ENCODE measurements at regions not wholly inside any gene's neighbourhood (a gene's known extent, or its start where the extent isn't known, plus 50 kb on each side); places are given as distances from the start of the nearest gene placed in this dataset.

DNA sequence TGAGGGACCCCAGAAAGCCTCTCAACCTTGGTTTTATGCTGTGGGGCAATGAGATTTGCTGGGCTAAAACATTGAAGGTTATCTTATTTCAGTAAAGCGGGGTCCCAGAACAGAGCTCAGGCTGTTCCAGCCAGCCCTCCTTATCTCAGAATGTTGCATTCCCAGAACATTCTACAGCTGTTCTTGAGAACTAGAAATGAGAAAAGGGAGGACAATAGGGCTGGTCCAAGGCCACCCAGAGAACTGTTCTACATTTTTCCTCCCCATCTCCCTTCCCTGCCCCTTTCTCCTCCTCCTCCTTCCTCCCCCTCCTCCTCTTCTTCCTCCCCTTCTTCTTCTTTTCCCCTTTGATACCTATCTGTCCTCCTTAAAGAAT lies 70.4 kb upstream of the SLC7A11 start:
- H3K4me3 ChIP-seq (ENCODE audit: control insufficient read depth, low read depth, low read length) = no peak overlapping the region
- no peak for DNase-seq (ENCODE audit: low read depth)
- TF ChIP-seq, protein P1, sequence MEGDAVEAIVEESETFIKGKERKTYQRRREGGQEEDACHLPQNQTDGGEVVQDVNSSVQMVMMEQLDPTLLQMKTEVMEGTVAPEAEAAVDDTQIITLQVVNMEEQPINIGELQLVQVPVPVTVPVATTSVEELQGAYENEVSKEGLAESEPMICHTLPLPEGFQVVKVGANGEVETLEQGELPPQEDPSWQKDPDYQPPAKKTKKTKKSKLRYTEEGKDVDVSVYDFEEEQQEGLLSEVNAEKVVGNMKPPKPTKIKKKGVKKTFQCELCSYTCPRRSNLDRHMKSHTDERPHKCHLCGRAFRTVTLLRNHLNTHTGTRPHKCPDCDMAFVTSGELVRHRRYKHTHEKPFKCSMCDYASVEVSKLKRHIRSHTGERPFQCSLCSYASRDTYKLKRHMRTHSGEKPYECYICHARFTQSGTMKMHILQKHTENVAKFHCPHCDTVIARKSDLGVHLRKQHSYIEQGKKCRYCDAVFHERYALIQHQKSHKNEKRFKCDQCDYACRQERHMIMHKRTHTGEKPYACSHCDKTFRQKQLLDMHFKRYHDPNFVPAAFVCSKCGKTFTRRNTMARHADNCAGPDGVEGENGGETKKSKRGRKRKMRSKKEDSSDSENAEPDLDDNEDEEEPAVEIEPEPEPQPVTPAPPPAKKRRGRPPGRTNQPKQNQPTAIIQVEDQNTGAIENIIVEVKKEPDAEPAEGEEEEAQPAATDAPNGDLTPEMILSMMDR (IDR thresholded peaks at IDR 0.05; ENCODE audit: control insufficient read depth, insufficient read depth, low read depth, low read length, missing control alignments) = no peak

DNA sequence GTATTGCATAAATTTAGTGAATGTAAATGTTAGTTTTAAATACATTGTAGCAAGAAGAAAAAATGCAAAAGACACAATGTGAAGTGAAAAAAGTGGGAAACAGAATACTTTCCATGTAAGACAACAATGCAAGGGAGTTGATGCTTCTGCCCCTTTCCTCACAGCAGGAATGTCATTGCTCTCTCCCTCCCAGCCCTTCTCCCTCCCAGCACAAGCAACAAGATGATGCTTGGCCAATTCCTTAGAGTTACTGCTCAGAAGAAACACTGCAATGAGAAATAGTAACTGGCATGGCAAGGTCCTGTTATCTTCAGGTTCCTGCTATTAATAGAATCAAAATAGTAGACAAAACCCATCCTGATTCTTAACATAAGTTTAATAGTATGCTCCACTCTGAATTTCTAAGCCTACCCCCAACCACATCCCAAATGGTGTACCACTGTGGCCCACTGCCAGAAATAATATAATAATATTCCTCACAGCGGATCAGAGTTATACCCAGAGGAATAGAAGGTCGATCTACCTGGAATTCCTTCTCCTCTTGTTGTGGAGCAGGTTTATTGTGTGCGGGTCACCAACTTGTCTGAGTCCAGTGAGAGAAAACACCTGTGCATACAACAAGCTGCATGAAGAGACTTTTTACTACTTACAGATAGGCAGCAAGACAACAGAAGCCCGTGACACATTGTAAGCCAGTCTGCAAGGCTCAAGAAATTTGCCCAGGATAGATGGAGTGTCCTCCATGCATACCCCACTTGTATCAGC lies 69.8 kb upstream of the SLC7A11 start:
- no peak for DNase-seq (ENCODE audit: low read depth)
- TF ChIP-seq, protein P1 (IDR thresholded peaks at IDR 0.05; ENCODE audit: control insufficient read depth, insufficient read depth, low read depth, low read length, missing control alignments) = no peak
- H3K4me3 ChIP-seq (ENCODE audit: control insufficient read depth, low read depth, low read length) = no peak overlapping the region

DNA sequence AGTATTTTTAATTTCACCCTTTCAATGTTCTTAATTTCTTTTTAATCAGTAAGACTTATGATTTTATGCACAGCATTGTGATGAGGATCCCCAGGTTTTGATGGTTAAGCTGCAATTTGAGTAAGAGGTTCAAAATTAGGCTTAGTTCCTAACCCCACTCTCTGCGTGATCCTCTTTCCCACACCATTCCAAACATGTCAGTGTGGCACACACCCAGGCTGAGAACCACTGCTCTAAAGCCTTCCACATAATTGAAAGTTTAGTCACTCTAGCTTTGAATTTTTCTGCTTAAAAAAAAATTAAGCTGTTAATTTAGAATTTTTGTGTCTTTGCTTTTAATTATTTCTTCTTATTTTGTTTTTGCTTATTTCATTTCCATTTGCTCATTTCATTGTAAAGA lies 68.8 kb upstream of the SLC7A11 start:
- DNase-seq (ENCODE audit: low read depth) = peak; percentile 45
- TF ChIP-seq, protein P1 (IDR thresholded peaks at IDR 0.05; ENCODE audit: control insufficient read depth, insufficient read depth, low read depth, low read length, missing control alignments) = no peak
- H3K4me3 ChIP-seq (ENCODE audit: control insufficient read depth, low read depth, low read length) = no peak overlapping the region

DNA sequence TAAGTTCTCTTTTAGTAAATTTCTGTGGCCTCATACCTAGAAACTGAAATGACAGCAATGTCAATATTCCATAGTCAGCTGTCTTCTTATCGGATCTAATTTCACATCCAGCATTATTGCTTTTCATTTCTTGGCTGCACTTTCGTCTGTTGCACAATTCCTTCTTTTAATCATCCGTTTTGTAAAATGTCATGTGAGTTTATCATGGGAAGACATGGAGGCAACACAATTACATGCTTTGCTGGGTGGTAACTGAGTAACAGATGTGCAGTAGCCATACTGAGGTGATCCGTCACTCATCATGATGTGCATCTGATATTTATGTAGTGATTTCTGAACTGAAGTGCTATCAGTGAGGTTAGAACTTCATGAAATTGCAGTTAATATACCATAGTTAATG lies 68.3 kb upstream of the SLC7A11 start:
- TF ChIP-seq, protein P1 (IDR thresholded peaks at IDR 0.05; ENCODE audit: control insufficient read depth, insufficient read depth, low read depth, low read length, missing control alignments) = no peak
- H3K4me3 ChIP-seq (ENCODE audit: control insufficient read depth, low read depth, low read length) = no peak overlapping the region
- no peak for DNase-seq (ENCODE audit: low read depth)

DNA sequence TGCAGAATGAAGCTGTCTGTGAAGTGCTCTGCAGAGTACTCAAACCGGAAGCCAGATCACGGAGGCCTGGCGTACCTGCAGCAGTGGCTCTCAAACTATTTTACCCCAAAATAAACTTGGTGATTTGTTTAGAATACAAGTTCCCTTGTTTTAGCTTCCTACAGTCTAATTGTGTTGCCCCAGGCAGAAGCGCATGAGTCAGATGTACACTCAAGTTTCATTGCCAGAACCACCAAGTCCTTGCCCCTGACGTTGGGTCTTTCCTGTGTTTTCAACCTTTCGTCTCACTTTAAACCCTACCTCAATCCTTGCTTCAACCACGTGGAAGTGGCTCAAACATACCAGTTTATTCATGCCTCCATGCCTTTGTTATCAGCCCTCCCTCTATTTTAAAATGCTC lies 66.2 kb upstream of the SLC7A11 start:
- H3K4me3 ChIP-seq (ENCODE audit: control insufficient read depth, low read depth, low read length) = no peak overlapping the region
- DNase-seq (ENCODE audit: low read depth) = no peak
- TF ChIP-seq, protein P1 (IDR thresholded peaks at IDR 0.05; ENCODE audit: control insufficient read depth, insufficient read depth, low read depth, low read length, missing control alignments) = no peak

DNA sequence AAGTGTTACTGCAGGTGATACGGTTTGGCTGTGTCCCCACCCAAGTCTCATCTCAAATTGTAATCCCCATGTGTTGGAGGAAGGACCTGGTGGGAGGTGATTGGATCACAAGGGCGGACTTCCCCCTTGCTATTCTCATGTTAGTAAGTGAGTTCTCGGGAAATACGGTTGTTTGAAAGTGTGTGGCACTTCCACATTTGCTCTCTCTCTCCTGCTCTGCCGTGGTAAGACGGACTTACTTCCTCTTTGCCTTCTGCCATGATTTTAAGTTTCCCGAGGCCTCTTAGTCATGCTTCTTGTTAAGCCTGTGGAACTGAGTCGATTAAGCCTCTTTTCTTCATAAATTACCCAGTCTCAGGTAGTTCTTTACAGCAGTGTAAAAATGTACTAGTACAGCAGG lies 65.2 kb upstream of the SLC7A11 start:
- no peak for DNase-seq (ENCODE audit: low read depth)
- TF ChIP-seq, protein P1 (IDR thresholded peaks at IDR 0.05; ENCODE audit: control insufficient read depth, insufficient read depth, low read depth, low read length, missing control alignments) = no peak

More for the DNA sequence above, 65.2 kb upstream of the SLC7A11 start:
- H3K4me3 ChIP-seq (ENCODE audit: control insufficient read depth, low read depth, low read length) = no peak overlapping the region

All from AG09309 (cell line).